ENCODE measurements at regions not wholly inside any gene's neighbourhood (a gene's known extent, or its start where the extent isn't known, plus 50 kb on each side); places are given as distances from the start of the nearest gene placed in this dataset.

DNA sequence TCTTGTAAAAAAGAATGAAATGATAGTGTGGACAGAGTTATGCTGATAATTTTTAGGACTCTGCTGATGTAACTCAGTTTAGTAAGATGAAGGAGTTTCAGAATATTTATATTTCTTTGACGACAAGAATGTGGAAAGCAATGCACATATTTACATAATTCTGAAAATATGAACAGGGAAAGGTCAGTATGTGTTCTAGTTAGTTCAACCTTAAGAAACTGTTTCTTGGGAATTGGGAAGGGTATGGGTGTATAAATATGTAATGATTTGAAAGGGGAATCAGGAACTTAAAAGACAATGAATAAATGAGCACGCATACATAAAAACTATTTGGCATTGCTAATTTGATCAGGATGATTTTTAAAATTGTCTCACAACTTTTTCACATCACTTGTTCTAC, 1226.1 kb downstream of the SI start:
- Histone ChIP-seq H3K27me3 (no peaks in the 10 kb centered on the region), H3K27ac (no peak overlapping the region), H3K36me3 (no peaks in the 10 kb centered on the region), H3K4me1 (no peaks in the 10 kb centered on the region), H3K4me3 (no peak overlapping the region), H3K9me3 (no peaks in the 10 kb centered on the region)
- no peak for ATAC-seq
- WGBS (ENCODE audit: insufficient coverage, low coverage, low lambda C conversion rate, missing lambda C conversion rate): 41% methylated on average over 2 of the region's 2 CpGs
- no peak for DNase-seq
- intact Hi-C loops (cut with DNase I): no loop called here
- TF ChIP-seq POLR2A (IDR thresholded peaks at IDR 0.05): no peak
- TF ChIP-seq, protein P1, sequence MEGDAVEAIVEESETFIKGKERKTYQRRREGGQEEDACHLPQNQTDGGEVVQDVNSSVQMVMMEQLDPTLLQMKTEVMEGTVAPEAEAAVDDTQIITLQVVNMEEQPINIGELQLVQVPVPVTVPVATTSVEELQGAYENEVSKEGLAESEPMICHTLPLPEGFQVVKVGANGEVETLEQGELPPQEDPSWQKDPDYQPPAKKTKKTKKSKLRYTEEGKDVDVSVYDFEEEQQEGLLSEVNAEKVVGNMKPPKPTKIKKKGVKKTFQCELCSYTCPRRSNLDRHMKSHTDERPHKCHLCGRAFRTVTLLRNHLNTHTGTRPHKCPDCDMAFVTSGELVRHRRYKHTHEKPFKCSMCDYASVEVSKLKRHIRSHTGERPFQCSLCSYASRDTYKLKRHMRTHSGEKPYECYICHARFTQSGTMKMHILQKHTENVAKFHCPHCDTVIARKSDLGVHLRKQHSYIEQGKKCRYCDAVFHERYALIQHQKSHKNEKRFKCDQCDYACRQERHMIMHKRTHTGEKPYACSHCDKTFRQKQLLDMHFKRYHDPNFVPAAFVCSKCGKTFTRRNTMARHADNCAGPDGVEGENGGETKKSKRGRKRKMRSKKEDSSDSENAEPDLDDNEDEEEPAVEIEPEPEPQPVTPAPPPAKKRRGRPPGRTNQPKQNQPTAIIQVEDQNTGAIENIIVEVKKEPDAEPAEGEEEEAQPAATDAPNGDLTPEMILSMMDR (IDR thresholded peaks at IDR 0.05): no peak

DNA sequence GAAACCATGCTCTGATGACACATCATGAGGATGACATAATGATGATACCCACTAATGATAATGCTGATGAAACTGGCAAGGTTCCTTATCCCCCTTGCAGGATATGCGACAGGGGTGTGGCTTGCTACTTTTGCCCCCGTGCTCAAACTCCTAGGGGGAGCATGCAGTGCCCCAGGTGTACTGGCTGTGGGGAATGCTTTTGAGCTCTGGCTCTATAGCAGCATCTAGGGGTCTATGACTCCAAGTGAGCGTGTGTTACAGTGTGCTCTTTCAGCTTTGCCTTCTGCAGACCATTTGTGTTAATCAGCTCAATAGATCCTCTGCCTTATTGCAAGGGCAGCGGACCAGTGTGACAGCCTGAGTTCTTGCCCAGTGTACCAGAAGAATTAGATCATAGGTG, 1239.5 kb downstream of the SI start:
- H3K27me3 ChIP-seq: no peaks in the 10 kb centered on the region
- H3K4me1 ChIP-seq: no peaks in the 10 kb centered on the region
- TF ChIP-seq, protein P1 (IDR thresholded peaks at IDR 0.05): no peak
- no peak for TF ChIP-seq POLR2A (IDR thresholded peaks at IDR 0.05)
- 50% methylated on average over 4 of the region's 4 CpGs for WGBS (ENCODE audit: insufficient coverage, low coverage, low lambda C conversion rate, missing lambda C conversion rate)
- intact Hi-C loops (cut with DNase I): no loop called here
- H3K9me3 ChIP-seq: no peaks in the 10 kb centered on the region
- ATAC-seq (no peak), DNase-seq (no peak)
- H3K27ac ChIP-seq: no peak overlapping the region
- H3K36me3 ChIP-seq: no peaks in the 10 kb centered on the region
- H3K4me3 ChIP-seq: no peak overlapping the region

DNA sequence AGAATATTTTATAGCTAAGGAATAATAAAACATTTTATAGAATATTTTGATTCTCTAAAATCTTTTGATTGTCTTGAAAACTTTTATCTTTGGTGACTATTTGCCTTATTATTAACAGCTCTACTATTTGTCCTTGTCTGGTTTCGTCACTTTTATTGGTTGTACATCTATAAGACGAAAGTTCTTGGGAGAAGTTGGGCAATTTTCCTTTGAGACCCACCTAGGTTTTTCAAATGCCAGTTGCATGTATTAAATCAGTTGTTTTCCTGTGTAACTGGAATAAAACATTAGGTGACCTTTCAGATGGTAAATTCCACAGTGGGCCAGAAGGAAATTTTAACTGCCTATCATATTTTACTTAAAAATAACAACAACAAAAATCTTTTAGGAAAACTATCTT, 1245.7 kb downstream of the SI start:
- ATAC-seq (no peak), DNase-seq (no peak)
- H3K9me3 ChIP-seq: no peaks in the 10 kb centered on the region
- 67% methylated on average over 2 of the region's 2 CpGs for WGBS (ENCODE audit: insufficient coverage, low coverage, low lambda C conversion rate, missing lambda C conversion rate)
- H3K4me3 ChIP-seq: no peak overlapping the region
- no peaks in the 10 kb centered on the region for H3K27me3 ChIP-seq
- H3K27ac ChIP-seq: no peak overlapping the region
- TF ChIP-seq, protein P1 (IDR thresholded peaks at IDR 0.05): no peak
- no peak for TF ChIP-seq POLR2A (IDR thresholded peaks at IDR 0.05)
- no peaks in the 10 kb centered on the region for H3K36me3 ChIP-seq
- no peaks in the 10 kb centered on the region for H3K4me1 ChIP-seq
- intact Hi-C loops (cut with DNase I): no loop called here

DNA sequence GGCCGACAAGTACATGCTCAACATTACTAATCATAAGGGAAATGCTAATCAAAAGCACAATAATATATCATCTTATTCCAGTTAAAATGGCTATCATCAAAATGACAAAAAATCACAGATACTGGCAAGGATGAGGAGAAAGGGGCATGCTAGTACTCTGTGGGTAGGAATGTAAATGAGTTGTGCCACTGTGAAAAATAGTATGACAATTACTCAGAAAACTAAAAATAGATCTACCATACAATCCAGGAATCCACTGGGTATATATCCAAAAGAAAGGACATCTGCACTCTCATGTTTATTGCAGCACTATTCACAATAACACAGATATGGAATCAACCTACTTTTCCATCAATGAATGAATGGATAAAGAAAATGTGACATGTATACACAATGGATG, 1256.5 kb downstream of the SI start:
- intact Hi-C loops (cut with DNase I): no loop called here
- no peak for ATAC-seq
- 60% methylated on average over 1 of the region's 1 CpG for WGBS (ENCODE audit: insufficient coverage, low coverage, low lambda C conversion rate, missing lambda C conversion rate)

More for the DNA sequence above, 1256.5 kb downstream of the SI start:
- TF ChIP-seq POLR2A (IDR thresholded peaks at IDR 0.05): no peak
- TF ChIP-seq, protein P1 (IDR thresholded peaks at IDR 0.05): no peak
- Histone ChIP-seq H3K27ac (no peak overlapping the region), H3K27me3 (no peaks in the 10 kb centered on the region), H3K9me3 (no peaks in the 10 kb centered on the region), H3K4me1 (no peaks in the 10 kb centered on the region), H3K4me3 (no peak overlapping the region), H3K36me3 (no peaks in the 10 kb centered on the region)
- DNase-seq: no peak
